A673 (cell line): ENCODE measurements at regions not wholly inside any gene's neighbourhood (a gene's known extent, or its start where the extent isn't known, plus 50 kb on each side); places are given as distances from the start of the nearest gene placed in this dataset.

Experiments used
- CTCF ChIP-seq: fragments of 300-800, 200-600 bp; sonication (generic); conservative IDR thresholded peaks from 2 replicates; pipeline ENCODE4 v1.5.1; 2017; ENCODE audit warnings: low read depth, mild to moderate bottlenecking, antibody characterized with exemption, low read length, moderate library complexity, mixed read lengths
- EZH2 ChIP-seq: fragments of 200-600 bp; sonication (generic); IDR thresholded peaks from 2 replicates; pipeline ENCODE4 v1.6.1; 2017; ENCODE audit warnings: borderline replicate concordance, low read depth, mild to moderate bottlenecking, mixed read lengths, antibody characterized with exemption, low read length; ENCODE audit not compliant: poor library complexity, severe bottlenecking

DNA sequence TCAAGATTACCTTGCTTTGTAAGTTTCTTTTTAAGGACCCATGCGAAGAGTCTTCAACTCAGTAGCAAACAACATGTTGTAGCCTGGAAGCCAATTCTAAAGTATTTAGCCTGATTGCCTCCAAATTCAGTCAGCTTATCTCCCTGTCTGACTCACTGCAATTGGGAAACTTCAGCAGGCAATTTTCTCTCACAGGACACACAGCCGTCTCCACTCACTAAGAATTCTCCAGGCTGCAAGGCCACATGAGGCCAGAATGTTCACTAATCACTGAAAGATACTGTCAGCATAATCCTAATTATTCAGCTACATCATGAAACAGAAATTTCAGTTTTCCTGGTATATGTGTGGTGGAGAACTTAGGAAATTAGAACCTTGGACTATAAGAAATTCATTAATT lies 78.1 kb upstream of the PDE1A start:
- TF ChIP-seq CTCF (no peak), EZH2 (no peak)
